ENCODE measurements at regions not wholly inside any gene's neighbourhood (a gene's known extent, or its start where the extent isn't known, plus 50 kb on each side); places are given as distances from the start of the nearest gene placed in this dataset.

DNA sequence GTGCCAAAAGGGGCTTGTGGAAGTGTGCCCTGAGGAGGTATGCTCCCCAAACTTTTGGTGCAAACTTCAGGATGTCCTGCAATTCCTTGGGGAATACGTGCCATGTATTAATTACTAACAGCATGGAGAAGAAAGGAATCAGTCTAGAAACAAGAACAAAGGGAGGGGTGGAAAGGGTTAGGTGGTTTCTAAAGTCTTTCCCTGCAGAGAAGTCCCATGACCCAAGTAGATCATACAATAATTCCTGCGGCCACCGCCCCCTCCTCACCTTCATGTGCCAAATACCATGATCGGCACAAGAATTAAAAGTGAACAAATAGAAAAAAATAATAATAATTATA is 258.2 kb downstream of the PLPP3 start:
- Histone ChIP-seq H3K27ac (peak overlapping the region in 1 of 2 donors; percentile 22), H3K9me3 (no peaks in the 10 kb centered on the region), H3K36me3 (no peaks in the 10 kb centered on the region), H3K4me3 (no peak overlapping the region), H3K27me3 (no peaks in the 10 kb centered on the region), H3K4me1 (peaks cover 0 to 13% of the 10 kb centered on the region in 2 donors)
- TF ChIP-seq, protein P1, sequence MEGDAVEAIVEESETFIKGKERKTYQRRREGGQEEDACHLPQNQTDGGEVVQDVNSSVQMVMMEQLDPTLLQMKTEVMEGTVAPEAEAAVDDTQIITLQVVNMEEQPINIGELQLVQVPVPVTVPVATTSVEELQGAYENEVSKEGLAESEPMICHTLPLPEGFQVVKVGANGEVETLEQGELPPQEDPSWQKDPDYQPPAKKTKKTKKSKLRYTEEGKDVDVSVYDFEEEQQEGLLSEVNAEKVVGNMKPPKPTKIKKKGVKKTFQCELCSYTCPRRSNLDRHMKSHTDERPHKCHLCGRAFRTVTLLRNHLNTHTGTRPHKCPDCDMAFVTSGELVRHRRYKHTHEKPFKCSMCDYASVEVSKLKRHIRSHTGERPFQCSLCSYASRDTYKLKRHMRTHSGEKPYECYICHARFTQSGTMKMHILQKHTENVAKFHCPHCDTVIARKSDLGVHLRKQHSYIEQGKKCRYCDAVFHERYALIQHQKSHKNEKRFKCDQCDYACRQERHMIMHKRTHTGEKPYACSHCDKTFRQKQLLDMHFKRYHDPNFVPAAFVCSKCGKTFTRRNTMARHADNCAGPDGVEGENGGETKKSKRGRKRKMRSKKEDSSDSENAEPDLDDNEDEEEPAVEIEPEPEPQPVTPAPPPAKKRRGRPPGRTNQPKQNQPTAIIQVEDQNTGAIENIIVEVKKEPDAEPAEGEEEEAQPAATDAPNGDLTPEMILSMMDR (IDR thresholded peaks at IDR 0.05), result no peak
- DNase-seq (ENCODE audit: low spot score), result no peak

DNA sequence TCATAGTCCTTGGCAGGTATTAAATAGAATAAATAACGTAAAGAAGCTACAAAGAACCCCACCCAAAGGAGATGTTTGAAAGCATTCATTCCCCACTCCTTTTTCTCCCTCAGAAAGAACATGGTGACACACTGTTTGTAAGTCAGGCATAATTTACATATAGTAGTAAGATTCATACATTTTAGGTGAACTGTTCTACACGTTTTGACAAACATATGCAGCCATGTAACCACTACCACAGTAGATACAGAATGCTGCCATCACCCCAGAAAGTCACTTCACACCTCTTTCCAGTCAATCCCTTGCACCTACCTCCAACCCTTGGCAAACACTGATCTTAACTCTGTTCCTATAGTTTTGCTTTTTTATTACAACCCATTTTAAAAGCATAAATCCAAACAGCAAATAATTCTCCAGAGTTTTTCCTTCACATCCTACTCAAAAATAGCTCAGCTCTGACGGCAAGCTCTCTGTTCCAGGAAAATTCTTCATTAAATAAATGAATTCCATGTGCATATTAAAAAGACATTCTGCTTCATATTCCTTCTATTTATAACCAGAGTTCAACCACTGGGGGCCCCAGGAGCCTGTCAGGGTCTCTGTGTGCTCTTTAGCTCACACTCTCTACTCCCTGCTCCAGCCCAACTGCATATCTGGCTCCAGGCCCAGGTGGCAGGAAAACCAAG is 258.8 kb downstream of the PLPP3 start:
- Histone ChIP-seq H3K4me3 (no peak overlapping the region), H3K9me3 (no peaks in the 10 kb centered on the region), H3K36me3 (no peaks in the 10 kb centered on the region), H3K27ac (peak overlapping the region; percentile 20 to 22), H3K4me1 (peaks cover 0 to 13% of the 10 kb centered on the region in 2 donors), H3K27me3 (no peaks in the 10 kb centered on the region)
- TF ChIP-seq, protein P1 (IDR thresholded peaks at IDR 0.05), result no peak
- no peak for DNase-seq (ENCODE audit: low spot score)

DNA sequence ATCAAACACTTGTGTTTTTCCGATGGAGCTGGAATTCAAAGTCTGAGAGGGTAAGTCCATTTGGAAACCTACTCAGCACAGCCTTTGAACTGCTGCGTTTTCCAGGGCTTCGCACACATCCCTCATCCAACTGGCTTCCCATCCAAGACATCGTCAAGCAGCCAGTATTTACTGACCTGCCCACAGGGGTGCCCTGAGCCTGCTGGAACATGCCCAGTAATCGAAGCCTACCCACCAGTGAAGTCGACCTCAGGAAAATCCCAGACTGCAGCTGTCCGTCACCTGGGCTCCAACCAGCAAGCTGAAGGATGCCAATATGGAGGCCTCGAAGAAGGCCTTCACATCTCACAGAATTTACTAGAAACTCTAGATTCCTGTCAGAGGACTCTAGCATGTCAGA is 261.6 kb downstream of the PLPP3 start:
- Histone ChIP-seq H3K9me3 (peaks cover 0 to 5% of the 10 kb centered on the region in 2 donors), H3K4me1 (peaks cover 0 to 13% of the 10 kb centered on the region in 2 donors), H3K4me3 (no peak overlapping the region), H3K27me3 (no peaks in the 10 kb centered on the region), H3K27ac (no peak overlapping the region), H3K36me3 (no peaks in the 10 kb centered on the region)
- TF ChIP-seq, protein P1 (IDR thresholded peaks at IDR 0.05), result no peak
- DNase-seq (ENCODE audit: low spot score), result no peak

DNA sequence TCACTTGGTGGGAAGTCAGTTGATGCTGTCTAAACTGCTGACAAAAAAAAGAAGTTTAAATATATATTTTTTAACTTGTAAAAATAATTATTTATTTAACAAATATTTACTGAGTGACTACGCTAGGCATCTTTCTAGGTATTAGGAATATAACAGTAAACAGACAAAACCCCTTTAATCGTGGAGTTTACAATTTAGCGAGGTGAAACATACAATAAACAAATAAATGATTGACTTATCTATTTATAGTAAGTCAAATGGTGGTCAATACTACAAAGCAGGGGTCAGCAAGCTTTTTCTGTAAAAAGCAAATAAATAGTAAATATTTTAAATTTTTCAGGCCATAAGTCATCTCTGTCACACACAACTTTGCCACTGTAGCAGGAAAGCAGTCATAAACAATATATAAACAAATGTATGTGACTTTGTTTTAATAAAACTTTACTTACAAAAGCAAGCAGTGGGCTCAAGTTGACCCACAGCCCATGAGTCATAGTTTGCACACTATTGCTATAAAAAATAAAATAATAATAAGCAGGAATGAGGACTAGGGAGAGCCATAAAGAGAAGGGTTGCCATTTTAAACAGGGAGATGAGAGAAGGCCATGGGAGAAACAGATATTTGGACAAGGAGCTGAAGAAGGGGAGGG is 263.9 kb downstream of the PLPP3 start:
- Histone ChIP-seq H3K27ac (no peak overlapping the region), H3K27me3 (no peaks in the 10 kb centered on the region), H3K4me1 (peaks cover 0 to under 1% of the 10 kb centered on the region in 2 donors), H3K4me3 (no peak overlapping the region), H3K9me3 (peaks cover 0 to 5% of the 10 kb centered on the region in 2 donors), H3K36me3 (no peaks in the 10 kb centered on the region)
- no peak for DNase-seq (ENCODE audit: low spot score)
- TF ChIP-seq, protein P1 (IDR thresholded peaks at IDR 0.05), result no peak

DNA sequence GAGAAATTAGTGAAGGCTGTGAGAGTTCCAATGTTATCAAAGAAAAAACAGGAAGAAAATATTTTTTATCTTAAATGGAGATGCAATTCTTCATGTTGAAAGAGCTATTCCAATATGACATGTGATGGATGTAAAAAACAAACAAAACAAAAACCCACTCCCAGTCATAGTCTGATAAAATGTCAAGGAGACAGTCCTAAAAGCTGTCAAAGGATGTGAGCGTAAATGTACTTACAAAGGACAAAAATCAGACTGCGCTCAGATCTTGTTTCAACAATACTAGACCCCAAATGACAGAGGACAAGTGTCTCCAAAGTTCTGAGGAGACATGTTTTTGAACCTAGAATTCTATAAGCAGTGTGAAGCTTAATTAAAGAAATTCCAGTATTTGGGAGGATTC is 265.8 kb downstream of the PLPP3 start:
- no peak overlapping the region for H3K4me3 ChIP-seq
- TF ChIP-seq, protein P1 (IDR thresholded peaks at IDR 0.05), result no peak
- no peaks in the 10 kb centered on the region for H3K27me3 ChIP-seq
- H3K4me1 ChIP-seq, result peaks cover 0 to 6% of the 10 kb centered on the region in 2 donors
- DNase-seq (ENCODE audit: low spot score), result no peak
- H3K9me3 ChIP-seq, result peaks cover 0 to 7% of the 10 kb centered on the region in 2 donors
- no peaks in the 10 kb centered on the region for H3K36me3 ChIP-seq
- no peak overlapping the region for H3K27ac ChIP-seq
